ENCODE measurements at regions not wholly inside any gene's neighbourhood (a gene's known extent, or its start where the extent isn't known, plus 50 kb on each side); places are given as distances from the start of the nearest gene placed in this dataset.

- H3K4me1 ChIP-seq (ENCODE audit: control insufficient read depth, insufficient read depth, low read length): no peaks in the 10 kb centered on the region
- no peaks in the 10 kb centered on the region for H3K9me3 ChIP-seq (ENCODE audit: control insufficient read depth, low read length)
- no peak for ATAC-seq
- DNase-seq: no peak
- no peak overlapping the region for H3K27ac ChIP-seq (ENCODE audit: low read length)
- intact Hi-C loops (cut with DNase I): no loop called here
- WGBS: 86% methylated on average over 2 of the region's 2 CpGs
- H3K27me3 ChIP-seq (ENCODE audit: control insufficient read depth, insufficient read depth): no peaks in the 10 kb centered on the region
- no peak overlapping the region for H3K4me3 ChIP-seq (ENCODE audit: low read length)
These were observed 1017.6 kb upstream of the PIK3C3 start for GRCh38 chr18:40937386-40937785.

- ATAC-seq: no peak
- WGBS: 27% methylated on average over 1 of the region's 1 CpG
- Histone ChIP-seq H3K27me3 (ENCODE audit: control insufficient read depth, insufficient read depth) (no peaks in the 10 kb centered on the region), H3K4me1 (ENCODE audit: control insufficient read depth, insufficient read depth, low read length) (no peaks in the 10 kb centered on the region), H3K27ac (ENCODE audit: low read length) (no peak overlapping the region), H3K9me3 (ENCODE audit: control insufficient read depth, low read length) (no peaks in the 10 kb centered on the region), H3K4me3 (ENCODE audit: low read length) (no peak overlapping the region)
- DNase-seq: no peak
- intact Hi-C loops (cut with DNase I): no loop called here
These were observed 1019.6 kb upstream of the PIK3C3 start for GRCh38 chr18:40935423-40935822.

GRCh38 chr18:40932862-40933261, 1022.2 kb upstream of the PIK3C3 start:
- WGBS: 74% methylated on average over 2 of the region's 2 CpGs
- Histone ChIP-seq H3K9me3 (ENCODE audit: control insufficient read depth, low read length) (no peaks in the 10 kb centered on the region), H3K27me3 (ENCODE audit: control insufficient read depth, insufficient read depth) (no peaks in the 10 kb centered on the region), H3K4me3 (ENCODE audit: low read length) (no peak overlapping the region), H3K4me1 (ENCODE audit: control insufficient read depth, insufficient read depth, low read length) (no peaks in the 10 kb centered on the region), H3K27ac (ENCODE audit: low read length) (no peak overlapping the region)
- no peak for DNase-seq
- ATAC-seq: no peak
- intact Hi-C loops (cut with DNase I): no loop called here

GRCh38 chr18:40930211-40930882, 1024.7 kb upstream of the PIK3C3 start:
- Histone ChIP-seq H3K4me3 (ENCODE audit: low read length) (no peak overlapping the region), H3K27me3 (ENCODE audit: control insufficient read depth, insufficient read depth) (no peaks in the 10 kb centered on the region), H3K4me1 (ENCODE audit: control insufficient read depth, insufficient read depth, low read length) (no peaks in the 10 kb centered on the region), H3K9me3 (ENCODE audit: control insufficient read depth, low read length) (no peaks in the 10 kb centered on the region), H3K27ac (ENCODE audit: low read length) (no peak overlapping the region)
- WGBS: 80% methylated on average over 5 of the region's 5 CpGs
- DNase-seq (no peak), ATAC-seq (no peak)
- intact Hi-C loops (cut with DNase I): no loop called here

- no peak for ATAC-seq
- WGBS: 86% methylated on average over 7 of the region's 7 CpGs
- intact Hi-C loops (cut with DNase I): no loop called here
- Histone ChIP-seq H3K27ac (ENCODE audit: low read length) (no peak overlapping the region), H3K4me3 (ENCODE audit: low read length) (no peak overlapping the region), H3K27me3 (ENCODE audit: control insufficient read depth, insufficient read depth) (no peaks in the 10 kb centered on the region), H3K4me1 (ENCODE audit: control insufficient read depth, insufficient read depth, low read length) (no peaks in the 10 kb centered on the region), H3K9me3 (ENCODE audit: control insufficient read depth, low read length) (no peaks in the 10 kb centered on the region)
- DNase-seq: no peak
These were observed 1025.6 kb upstream of the PIK3C3 start for GRCh38 chr18:40929399-40929798.

GRCh38 chr18:40926679-40927078, 1028.4 kb upstream of the PIK3C3 start:
- no peaks in the 10 kb centered on the region for H3K4me1 ChIP-seq (ENCODE audit: control insufficient read depth, insufficient read depth, low read length)
- ATAC-seq (no peak), DNase-seq (no peak)
- no peak overlapping the region for H3K4me3 ChIP-seq (ENCODE audit: low read length)
- 77% methylated on average over 5 of the region's 5 CpGs for WGBS
- intact Hi-C loops (cut with DNase I): no loop called here
- H3K27me3 ChIP-seq (ENCODE audit: control insufficient read depth, insufficient read depth): no peaks in the 10 kb centered on the region
- no peaks in the 10 kb centered on the region for H3K9me3 ChIP-seq (ENCODE audit: control insufficient read depth, low read length)
- no peak overlapping the region for H3K27ac ChIP-seq (ENCODE audit: low read length)

- no peaks in the 10 kb centered on the region for H3K9me3 ChIP-seq (ENCODE audit: control insufficient read depth, low read length)
- 77% methylated on average over 1 of the region's 1 CpG for WGBS
- H3K4me3 ChIP-seq (ENCODE audit: low read length): no peak overlapping the region
- H3K27me3 ChIP-seq (ENCODE audit: control insufficient read depth, insufficient read depth): no peaks in the 10 kb centered on the region
- intact Hi-C loops (cut with DNase I): no loop called here
- no peaks in the 10 kb centered on the region for H3K4me1 ChIP-seq (ENCODE audit: control insufficient read depth, insufficient read depth, low read length)
- H3K27ac ChIP-seq (ENCODE audit: low read length): no peak overlapping the region
- ATAC-seq: no peak
- no peak for DNase-seq
These were observed 1029.9 kb upstream of the PIK3C3 start for GRCh38 chr18:40925071-40925541.

GRCh38 chr18:40921845-40922629, 1033.0 kb upstream of the PIK3C3 start:
- 82% methylated on average over 4 of the region's 4 CpGs for WGBS
- Histone ChIP-seq H3K27me3 (ENCODE audit: control insufficient read depth, insufficient read depth) (no peaks in the 10 kb centered on the region), H3K4me1 (ENCODE audit: control insufficient read depth, insufficient read depth, low read length) (no peaks in the 10 kb centered on the region), H3K27ac (ENCODE audit: low read length) (no peak overlapping the region), H3K4me3 (ENCODE audit: low read length) (no peak overlapping the region), H3K9me3 (ENCODE audit: control insufficient read depth, low read length) (no peaks in the 10 kb centered on the region)
- ATAC-seq (no peak), DNase-seq (no peak)
- intact Hi-C loops (cut with DNase I): no loop called here

- no peaks in the 10 kb centered on the region for H3K27me3 ChIP-seq (ENCODE audit: control insufficient read depth, insufficient read depth)
- DNase-seq (no peak), ATAC-seq (no peak)
- intact Hi-C loops (cut with DNase I): no loop called here
- no peak overlapping the region for H3K4me3 ChIP-seq (ENCODE audit: low read length)
- no peak overlapping the region for H3K27ac ChIP-seq (ENCODE audit: low read length)
- no peaks in the 10 kb centered on the region for H3K9me3 ChIP-seq (ENCODE audit: control insufficient read depth, low read length)
- H3K4me1 ChIP-seq (ENCODE audit: control insufficient read depth, insufficient read depth, low read length): no peaks in the 10 kb centered on the region
These were observed 1038.0 kb upstream of the PIK3C3 start for GRCh38 chr18:40917056-40917455.

- intact Hi-C loops (cut with DNase I): no loop called here
- ATAC-seq: no peak
- no peak for DNase-seq
- no peaks in the 10 kb centered on the region for H3K9me3 ChIP-seq (ENCODE audit: control insufficient read depth, low read length)
- no peak overlapping the region for H3K27ac ChIP-seq (ENCODE audit: low read length)
- no peak overlapping the region for H3K4me3 ChIP-seq (ENCODE audit: low read length)
- 90% methylated on average over 4 of the region's 4 CpGs for WGBS
- no peaks in the 10 kb centered on the region for H3K27me3 ChIP-seq (ENCODE audit: control insufficient read depth, insufficient read depth)
- H3K4me1 ChIP-seq (ENCODE audit: control insufficient read depth, insufficient read depth, low read length): no peaks in the 10 kb centered on the region
These were observed 1039.3 kb upstream of the PIK3C3 start for GRCh38 chr18:40915724-40916123.

- WGBS: 83% methylated on average over 4 of the region's 4 CpGs
- H3K4me1 ChIP-seq (ENCODE audit: control insufficient read depth, insufficient read depth, low read length): no peaks in the 10 kb centered on the region
- H3K27me3 ChIP-seq (ENCODE audit: control insufficient read depth, insufficient read depth): no peaks in the 10 kb centered on the region
- no peak overlapping the region for H3K27ac ChIP-seq (ENCODE audit: low read length)
- intact Hi-C loops (cut with DNase I): no loop called here
- H3K4me3 ChIP-seq (ENCODE audit: low read length): no peak overlapping the region
- H3K9me3 ChIP-seq (ENCODE audit: control insufficient read depth, low read length): no peaks in the 10 kb centered on the region
- ATAC-seq (no peak), DNase-seq (no peak)
These were observed 1043.3 kb upstream of the PIK3C3 start for GRCh38 chr18:40911582-40912254.
